Fibroblast of pulmonary artery (primary cell): ENCODE measurements at regions not wholly inside any gene's neighbourhood (a gene's known extent, or its start where the extent isn't known, plus 50 kb on each side); places are given as distances from the start of the nearest gene placed in this dataset.
"Not testable (repeated sequence)": the region's sequence is repeated elsewhere in the genome, so short reads cannot be mapped to it uniquely, and the experiment has no call there.

ENCODE experiments used
- DNase-seq: peaks from one replicate; pipeline ENCODE4 v3.0.0-alpha.2; 2010; ENCODE audit warnings: low read depth
- H3K4me3 ChIP-seq: replicated peaks from 2 replicates; pipeline ENCODE4 v1.5.1; 2011; ENCODE audit warnings: low read depth, mild to moderate bottlenecking, control low read depth, low read length, moderate library complexity
- CTCF ChIP-seq: IDR thresholded peaks from 2 replicates; pipeline ENCODE4 v1.5.1; 2011; ENCODE audit warnings: mild to moderate bottlenecking, control low read depth, low read length, inconsistent platforms; ENCODE audit errors: missing control alignments

GRCh38 chr4:95949808-95950207 lies 109.9 kb downstream of the PDHA2 start:
- TF ChIP-seq CTCF = no peak
- H3K4me3 ChIP-seq = no peak overlapping the region
- no peak for DNase-seq

- H3K4me3 ChIP-seq, DNase-seq: not testable (repeated sequence)
Observed at GRCh38 chr4:95952538-95952937, 112.6 kb downstream of the PDHA2 start.

GRCh38 chr4:95956094-95956493 lies 116.2 kb downstream of the PDHA2 start:
- no peak overlapping the region for H3K4me3 ChIP-seq
- no peak for TF ChIP-seq CTCF
- no peak for DNase-seq

GRCh38 chr4:95957054-95957453 lies 117.2 kb downstream of the PDHA2 start:
- TF ChIP-seq CTCF = no peak
- DNase-seq = peak; percentile 81
- no peak overlapping the region for H3K4me3 ChIP-seq

- TF ChIP-seq CTCF = no peak
- DNase-seq = no peak
- no peak overlapping the region for H3K4me3 ChIP-seq
Observed at GRCh38 chr4:95957759-95958158, 117.9 kb downstream of the PDHA2 start.

GRCh38 chr4:95959182-95959581 lies 119.3 kb downstream of the PDHA2 start:
- no peak overlapping the region for H3K4me3 ChIP-seq
- DNase-seq = no peak
- TF ChIP-seq CTCF = no peak

- no peak for TF ChIP-seq CTCF
- DNase-seq = no peak
- H3K4me3 ChIP-seq = no peak overlapping the region
Observed at GRCh38 chr4:95959633-95960032, 119.7 kb downstream of the PDHA2 start.

GRCh38 chr4:95963456-95963855 lies 123.6 kb downstream of the PDHA2 start:
- H3K4me3 ChIP-seq = no peak overlapping the region
- DNase-seq = no peak
- no peak for TF ChIP-seq CTCF
